ENCODE measurements at regions not wholly inside any gene's neighbourhood (a gene's known extent, or its start where the extent isn't known, plus 50 kb on each side); places are given as distances from the start of the nearest gene placed in this dataset.

GRCh38 chr12:12019881-12020280 lies 50.9 kb upstream of the BCL2L14 start:
- no peak overlapping the region for H3K4me3 ChIP-seq (ENCODE audit: low read depth, low read length)
- no peak for DNase-seq (ENCODE audit: low read depth)
- TF ChIP-seq CTCF (conservative IDR thresholded peaks at IDR 0.05; ENCODE audit: low read depth, low read length), result no peak

GRCh38 chr12:12020762-12021161 lies 50.0 kb upstream of the BCL2L14 start:
- no peak for TF ChIP-seq CTCF (conservative IDR thresholded peaks at IDR 0.05; ENCODE audit: low read depth, low read length)
- no peak for DNase-seq (ENCODE audit: low read depth)
- H3K4me3 ChIP-seq (ENCODE audit: low read depth, low read length), result no peak overlapping the region
